Activated CD8-positive, alpha-beta memory T cell treated with anti-CD3 and anti-CD28 coated beads for 36 hours (primary cell): ENCODE measurements at regions not wholly inside any gene's neighbourhood (a gene's known extent, or its start where the extent isn't known, plus 50 kb on each side); places are given as distances from the start of the nearest gene placed in this dataset.

Experiments
- CTCF ChIA-PET: fragments of 350-600 bp; sonication (Branson Sonifier 250); formaldehyde crosslinking; loops from one replicate; lab custom pipeline; 2021; ENCODE audit warnings: antibody characterized with exemption; lab: Charles Lee
- POLR2A ChIA-PET: fragments of 350-600 bp; sonication (Branson Sonifier 250); formaldehyde crosslinking; loops from one replicate; lab custom pipeline; 2021; ENCODE audit warnings: antibody characterized with exemption; lab: Charles Lee

DNA sequence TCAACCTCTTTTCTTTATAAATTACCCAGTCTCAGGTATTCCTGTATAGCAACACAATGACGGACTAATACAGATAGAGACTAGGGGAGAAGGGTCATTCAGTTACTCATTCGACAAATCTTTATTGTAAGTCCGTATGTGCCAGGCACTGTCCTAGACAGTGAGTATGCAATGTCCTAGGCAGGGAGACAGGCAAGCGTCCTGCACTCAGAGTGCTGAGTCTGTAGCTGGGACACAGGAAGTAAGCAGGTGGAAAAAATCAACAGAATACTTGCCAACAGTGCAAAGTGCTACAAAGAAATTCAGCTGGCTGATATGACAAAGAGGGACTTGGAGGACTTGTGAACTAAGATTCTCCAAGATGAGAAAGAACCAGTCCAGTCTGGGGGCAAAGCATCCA, 92.2 kb upstream of the ZBTB40 start:
- ChIA-PET CTCF (no interaction called here), POLR2A (no interaction called here)

DNA sequence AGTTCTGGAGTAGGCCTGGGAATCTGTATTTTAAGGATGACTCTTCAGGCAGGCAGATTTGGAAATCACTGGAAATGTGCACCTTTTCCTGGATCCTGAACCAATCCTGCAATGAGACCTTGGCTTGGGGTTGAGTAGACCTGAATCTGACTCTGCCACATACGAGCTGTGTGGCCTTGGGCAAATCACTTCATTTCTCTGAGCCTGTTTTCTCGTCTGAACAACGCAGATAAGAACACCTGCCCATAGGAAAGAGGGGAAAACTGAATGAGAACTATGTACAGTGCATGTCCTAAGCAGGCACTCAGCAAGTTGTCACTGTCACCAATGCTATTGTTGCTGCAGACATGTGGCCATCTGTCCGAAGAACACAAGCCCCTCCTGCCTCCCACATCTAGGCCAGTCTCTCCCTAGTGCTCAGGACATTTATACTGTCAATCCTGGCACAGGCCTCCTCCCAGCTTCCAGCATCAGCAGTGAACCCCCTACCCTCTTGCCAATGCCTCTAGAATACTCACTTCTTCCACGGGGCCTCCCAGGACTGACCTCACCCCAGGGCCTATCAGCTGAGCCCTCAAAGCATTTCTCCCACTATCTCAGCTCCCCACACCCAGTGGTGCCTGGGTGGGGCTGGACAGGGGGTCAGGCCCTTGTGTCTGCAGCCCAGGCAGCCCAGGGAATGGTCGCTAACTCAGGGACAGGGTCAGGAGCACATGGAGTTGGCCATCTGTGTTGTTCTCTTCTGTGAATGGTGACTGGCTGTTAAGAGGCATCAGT, 88.8 kb upstream of the ZBTB40 start:
- ChIA-PET CTCF (interaction anchor here (0.7 kb wide), 1 partner anchor 111 kb away, joined by 5 read pairs; no protein-coding TSS in a partner anchor), POLR2A (no interaction called here)

DNA sequence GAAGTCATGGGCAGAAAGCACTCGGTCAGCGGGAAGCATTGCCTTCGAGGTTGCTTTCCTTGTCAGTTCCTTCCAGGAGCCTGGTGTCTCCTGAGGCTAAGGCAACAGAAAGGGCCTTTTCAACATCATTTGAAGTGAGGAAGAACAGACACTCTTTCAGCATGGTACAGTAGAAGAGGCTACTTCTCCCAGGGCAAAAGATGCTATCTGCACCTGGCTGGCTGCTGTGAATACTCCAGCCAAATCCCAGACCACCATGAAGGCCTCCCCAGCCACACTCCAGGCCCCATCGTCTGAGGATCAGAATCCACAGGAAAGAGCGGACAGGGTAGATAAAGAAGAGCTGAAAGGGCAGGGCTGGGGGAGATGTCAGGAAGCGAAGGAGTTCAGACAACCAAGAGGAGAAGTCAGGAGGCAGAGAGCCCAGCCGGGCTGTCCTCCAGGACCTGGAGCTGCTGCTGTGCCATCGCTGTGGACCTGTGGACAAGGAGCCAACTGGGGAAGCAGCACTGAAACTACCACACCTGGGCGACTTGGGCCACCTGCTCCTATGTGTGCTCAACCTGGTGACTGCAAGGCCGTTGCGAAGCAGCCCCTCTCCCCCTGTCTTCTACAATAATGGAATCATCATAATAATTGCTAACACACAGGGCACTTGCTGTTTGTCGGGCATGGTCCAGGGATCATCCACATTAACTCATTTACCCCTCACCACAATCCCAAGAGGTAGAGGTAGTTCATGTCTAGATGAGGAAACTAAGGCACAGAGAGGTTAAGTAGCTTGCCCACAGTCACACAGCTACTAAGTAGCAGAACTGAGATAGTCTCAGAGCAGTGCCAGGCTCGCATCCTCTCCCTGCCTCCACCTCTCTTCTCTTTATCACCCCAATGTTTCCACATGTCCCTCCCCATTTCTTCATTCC, 88.0 kb upstream of the ZBTB40 start:
- CTCF ChIA-PET = no interaction called here
- POLR2A ChIA-PET = no interaction called here

DNA sequence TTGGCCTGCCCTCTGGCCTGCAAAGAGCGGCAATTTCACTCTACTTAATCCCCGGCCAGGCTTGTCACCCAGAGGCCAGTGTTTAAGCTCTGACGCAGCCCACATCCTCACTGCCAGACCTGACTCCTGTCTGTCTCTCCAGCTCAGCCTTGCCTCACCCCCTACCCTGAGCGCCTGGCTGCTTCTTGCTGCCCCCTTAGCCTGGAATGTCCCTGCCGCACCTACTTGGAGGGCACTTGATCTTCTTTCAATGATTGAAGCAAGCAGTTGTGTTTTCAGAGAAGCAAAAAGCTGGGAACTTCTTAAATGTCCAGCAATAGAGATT, 87.4 kb upstream of the ZBTB40 start:
- POLR2A ChIA-PET = no interaction called here

DNA sequence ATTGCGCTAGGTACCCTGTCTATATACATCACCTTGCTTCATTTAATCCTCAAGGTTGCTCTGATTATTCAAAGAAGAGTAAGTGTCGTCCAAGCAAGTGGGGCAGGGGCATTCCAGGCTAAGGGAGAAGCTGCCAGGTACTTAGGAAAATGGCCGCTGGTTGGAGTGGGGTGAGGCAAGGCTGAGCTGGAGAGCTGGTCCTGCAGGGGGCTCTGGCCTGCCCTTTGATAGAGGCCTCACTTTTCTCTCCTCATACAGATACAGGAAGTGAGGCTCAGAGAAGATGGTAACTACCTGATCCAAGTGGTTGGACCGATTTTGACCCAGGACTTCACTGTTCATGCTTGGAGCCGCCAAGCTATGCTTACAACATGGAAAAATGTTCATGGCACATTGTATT, 86.9 kb upstream of the ZBTB40 start:
- CTCF ChIA-PET = no interaction called here
- POLR2A ChIA-PET = no interaction called here

More for the DNA sequence above, 87.4 kb upstream of the ZBTB40 start:
- CTCF ChIA-PET = no interaction called here

DNA sequence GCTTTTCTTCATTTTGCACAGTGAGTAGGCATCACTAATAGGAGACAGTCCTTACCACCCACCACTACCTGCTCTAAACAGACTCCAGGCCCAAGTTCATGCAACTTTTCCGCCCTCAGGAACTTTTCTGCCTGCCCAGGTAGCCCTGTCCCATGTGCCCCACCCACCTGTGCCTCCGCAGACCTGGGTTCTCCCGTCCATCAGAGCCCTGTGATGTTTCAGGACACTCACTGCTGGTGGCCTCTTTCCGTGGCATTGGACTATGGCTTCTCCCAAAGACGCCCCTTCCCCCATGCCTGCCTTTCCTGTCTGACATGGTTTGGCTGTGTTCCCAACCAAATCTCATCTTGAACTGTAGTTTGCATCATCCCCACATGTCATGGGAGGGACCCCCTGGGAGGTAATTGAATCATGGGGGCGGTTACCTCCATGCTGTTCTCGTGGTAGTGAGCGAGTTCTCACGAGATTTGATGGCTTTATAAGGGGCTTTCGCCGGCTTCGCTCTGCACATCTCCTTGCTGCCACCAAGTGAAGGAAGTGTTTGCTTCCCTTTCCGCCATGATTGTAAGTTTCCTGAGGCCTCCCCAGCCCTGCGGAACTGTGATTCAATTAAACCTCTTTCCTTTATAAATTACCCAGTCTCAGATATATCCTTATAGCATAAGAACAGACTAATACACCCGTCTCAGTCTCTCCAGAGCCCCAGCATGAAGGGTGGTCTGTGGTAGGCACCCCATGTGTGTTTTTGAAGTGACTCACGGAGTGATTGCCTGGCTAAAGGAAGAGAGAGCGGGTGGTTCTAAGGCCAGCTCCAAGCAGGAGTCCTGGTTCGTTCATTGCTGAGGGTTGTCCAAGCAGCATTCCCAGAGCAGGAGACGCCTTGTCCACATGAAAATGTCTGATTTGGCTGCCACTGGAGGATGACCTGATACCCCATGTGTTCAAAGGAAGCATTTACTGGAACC, 86.0 kb upstream of the ZBTB40 start:
- POLR2A ChIA-PET = no interaction called here
- CTCF ChIA-PET = no interaction called here

DNA sequence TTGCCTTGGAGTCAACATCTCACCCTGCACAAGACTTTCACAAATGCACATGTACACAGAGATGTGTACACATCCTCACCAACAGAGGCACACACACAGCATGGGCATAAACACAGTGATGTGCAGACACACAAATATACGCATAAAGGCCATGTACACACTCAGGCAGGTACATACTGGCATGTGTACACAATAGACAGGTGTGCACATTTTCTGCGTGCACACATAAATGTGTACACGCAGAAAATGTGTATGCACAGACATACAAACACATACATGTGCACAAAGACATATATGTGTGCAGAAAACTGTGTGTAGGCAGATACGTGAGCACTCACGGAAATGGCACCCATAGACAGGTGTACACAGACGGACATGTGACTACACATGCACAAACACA, 85.3 kb upstream of the ZBTB40 start:
- CTCF ChIA-PET = no interaction called here
- POLR2A ChIA-PET = no interaction called here

DNA sequence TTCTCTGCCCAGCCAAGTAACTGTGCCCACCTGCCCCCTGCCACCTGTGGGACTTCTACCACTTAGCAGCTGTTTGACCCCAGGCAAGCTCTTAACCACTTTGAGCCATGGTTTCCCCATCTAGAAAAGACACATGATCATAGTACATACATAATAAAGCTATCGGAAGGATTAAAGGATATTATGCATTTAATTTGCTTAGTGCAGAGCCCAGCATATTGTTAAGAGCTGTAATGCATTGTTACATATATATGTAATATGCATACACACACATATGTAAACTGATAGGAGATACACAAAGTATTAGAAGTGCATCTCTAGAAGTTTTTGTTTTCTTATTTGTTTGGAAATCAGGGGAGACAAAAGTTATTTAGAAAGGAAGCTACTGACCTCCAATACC, 83.5 kb upstream of the ZBTB40 start:
- POLR2A ChIA-PET = no interaction called here

DNA sequence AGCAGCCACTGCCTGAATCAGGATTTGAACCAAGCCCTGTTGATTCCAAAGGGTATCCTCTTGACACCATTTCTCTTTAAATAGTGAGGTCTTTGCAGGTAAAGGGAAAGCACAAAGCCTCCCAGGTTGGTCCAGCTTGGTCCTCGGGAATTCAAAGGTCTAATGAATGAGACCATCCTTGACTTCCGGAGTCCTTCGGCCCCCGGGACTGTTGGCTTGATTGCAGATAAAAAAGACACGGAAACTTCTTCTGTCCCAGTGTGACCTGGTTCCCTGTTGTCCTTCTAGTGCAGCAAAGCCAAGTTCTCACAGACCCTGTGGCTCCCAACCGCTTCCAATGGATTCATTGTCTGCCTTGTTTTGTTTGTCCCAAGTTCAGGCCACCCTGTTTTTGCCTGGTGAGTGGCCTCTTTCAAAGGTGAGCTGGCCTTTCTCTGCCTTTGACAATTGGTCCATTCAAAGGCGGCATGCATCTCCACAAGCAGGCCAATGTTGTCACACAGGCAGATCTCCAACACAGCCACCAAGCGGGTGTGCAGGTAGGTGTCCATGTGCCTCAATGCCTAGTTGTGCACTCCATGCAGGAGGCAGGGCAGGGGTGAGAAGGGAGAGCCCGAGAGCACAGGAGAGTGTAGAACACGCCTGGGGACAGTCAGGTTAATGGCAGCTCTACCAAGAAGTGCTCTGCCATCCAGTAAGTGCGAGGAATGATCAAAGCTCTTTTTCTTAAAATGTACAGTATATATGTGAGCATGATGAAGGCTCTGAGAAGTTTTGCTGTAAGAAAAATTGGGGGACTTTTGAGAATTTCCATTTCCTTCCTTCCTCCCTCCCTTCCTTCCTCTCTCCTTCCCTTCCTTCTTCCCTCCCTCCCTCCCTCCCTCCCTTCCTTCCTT, 82.1 kb upstream of the ZBTB40 start:
- ChIA-PET POLR2A (no interaction called here), CTCF (no interaction called here)

More for the DNA sequence above, 83.5 kb upstream of the ZBTB40 start:
- CTCF ChIA-PET = no interaction called here

DNA sequence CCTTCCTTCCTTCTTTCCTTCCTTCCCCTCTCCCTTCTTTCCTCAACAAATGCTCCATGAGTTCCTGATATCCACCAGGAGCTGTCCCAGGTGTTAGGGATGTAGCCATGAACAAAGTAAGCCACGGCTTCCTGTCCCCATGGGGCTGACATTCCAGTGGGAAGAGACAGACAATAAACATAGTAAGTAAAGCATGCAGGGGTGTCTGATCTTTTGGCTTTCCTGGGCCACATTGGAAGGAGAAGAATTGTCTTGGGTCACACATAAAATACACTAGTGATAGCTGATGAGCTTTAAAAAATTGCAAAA, 81.5 kb upstream of the ZBTB40 start:
- ChIA-PET CTCF (no interaction called here), POLR2A (no interaction called here)

DNA sequence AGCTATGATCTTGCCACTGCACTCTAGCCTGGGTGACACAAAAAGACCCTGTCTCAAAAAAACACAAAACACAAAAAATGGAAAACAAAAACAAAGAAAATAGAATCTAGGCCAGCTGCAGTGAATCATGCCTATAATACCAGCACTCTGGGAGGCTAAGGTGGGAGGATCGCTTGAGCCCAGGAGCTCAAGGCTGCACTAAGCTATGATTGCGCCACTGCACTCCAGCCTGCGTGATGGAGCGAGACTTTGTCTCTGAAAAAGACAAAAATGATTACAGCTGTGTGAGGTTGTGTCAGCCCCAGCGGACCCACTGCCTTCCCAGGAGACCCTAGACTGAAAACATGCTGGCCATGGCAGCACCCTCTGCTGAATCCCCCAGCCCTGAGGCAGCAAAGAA, 80.2 kb upstream of the ZBTB40 start:
- ChIA-PET POLR2A (no interaction called here), CTCF (no interaction called here)

DNA sequence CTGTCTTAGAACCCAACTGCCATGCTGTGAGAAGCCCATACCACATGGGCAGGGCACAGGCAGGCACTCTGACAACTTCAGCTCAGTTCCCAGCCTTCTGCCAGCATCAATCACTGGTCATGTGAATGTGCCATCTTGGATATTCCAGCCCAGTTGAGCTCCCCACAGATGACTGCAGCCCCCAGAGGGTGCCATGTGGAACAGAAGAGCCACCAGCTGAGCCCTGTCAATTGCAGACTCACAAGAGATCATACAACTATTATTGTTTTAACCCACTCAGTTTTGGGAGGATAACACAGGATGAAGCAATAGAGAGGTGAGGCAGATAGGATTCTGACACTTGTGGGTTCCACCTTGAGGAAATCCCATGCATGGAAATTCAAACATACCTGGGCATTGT, 78.4 kb upstream of the ZBTB40 start:
- ChIA-PET CTCF (no interaction called here), POLR2A (no interaction called here)

DNA sequence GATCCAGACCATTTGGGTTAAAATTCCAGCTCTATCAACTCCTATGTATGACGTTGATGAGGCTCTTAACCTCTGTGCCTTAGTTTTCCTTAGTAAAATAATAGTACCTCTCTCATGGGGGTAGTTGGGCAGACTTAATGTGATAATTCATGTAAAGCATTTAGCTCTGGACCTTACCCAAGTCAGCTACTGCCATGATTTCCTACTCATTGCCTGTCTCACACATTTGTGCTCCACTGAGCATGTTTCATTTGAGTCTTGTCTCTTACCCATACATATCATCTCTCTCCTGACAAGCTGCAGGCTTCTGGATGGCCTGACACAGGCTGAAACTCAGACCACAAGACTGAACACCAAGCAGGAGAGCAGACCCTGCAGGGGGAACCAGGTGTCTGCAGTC, 77.7 kb upstream of the ZBTB40 start:
- ChIA-PET POLR2A (no interaction called here), CTCF (no interaction called here)

DNA sequence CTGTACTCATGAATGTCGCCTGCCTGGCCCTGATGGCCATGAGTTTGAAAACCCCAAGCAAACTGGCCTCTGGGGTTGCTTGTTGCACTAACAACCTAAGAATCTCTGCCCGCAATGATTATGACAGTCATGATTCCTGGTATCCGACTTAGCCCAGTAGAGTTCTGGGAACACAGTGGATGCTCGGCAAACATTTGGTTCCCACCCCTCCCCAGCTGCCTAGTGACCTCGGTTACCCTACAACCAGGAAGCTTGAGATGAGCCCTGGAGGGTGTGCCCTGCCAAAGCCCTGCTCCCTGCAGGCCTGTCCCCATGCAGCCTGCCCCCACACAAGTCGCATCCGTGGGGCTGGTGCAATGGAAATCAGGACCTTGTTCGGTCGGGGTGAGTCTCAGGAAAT, 76.0 kb upstream of the ZBTB40 start:
- ChIA-PET POLR2A (no interaction called here), CTCF (no interaction called here)

DNA sequence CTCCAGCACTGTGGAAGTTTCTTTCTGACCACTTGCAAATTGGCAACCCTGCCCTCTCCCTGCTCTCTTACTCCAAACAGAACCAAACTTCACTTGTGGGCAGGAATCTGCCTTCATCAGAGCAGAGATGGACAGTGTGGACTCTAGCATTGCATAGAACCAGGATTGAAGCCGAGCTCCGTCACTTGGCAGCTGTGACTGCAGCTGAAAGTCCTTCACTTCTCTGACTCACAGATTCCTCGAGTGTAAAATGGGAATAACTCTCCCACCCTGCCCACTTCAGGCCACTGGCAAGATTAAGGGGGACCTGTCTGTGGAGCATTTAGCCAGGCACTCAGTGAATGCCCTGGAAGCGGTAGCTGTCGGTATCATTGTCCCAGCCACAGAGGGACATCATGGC, 75.7 kb upstream of the ZBTB40 start:
- ChIA-PET POLR2A (no interaction called here), CTCF (no interaction called here)

DNA sequence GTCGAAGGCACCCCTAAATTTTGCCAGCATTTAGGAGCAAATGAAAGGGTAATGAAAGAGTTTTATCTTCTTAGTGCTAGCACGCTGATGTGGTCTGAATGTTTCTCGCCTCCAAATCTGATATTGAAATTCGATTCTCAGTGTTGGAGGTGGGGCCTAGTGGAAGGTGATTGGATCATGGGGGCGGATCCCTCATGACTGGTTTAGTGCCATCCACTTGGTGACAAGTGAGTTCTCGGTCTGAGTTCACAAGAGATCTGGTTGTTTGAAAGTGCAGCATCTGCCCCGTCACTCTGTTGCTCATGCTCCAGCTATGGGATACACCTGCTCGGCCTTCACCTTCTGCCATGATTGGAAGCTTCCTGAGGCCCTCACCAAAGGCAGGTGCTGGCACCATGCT, 75.1 kb upstream of the ZBTB40 start:
- CTCF ChIA-PET = no interaction called here
- POLR2A ChIA-PET = no interaction called here

DNA sequence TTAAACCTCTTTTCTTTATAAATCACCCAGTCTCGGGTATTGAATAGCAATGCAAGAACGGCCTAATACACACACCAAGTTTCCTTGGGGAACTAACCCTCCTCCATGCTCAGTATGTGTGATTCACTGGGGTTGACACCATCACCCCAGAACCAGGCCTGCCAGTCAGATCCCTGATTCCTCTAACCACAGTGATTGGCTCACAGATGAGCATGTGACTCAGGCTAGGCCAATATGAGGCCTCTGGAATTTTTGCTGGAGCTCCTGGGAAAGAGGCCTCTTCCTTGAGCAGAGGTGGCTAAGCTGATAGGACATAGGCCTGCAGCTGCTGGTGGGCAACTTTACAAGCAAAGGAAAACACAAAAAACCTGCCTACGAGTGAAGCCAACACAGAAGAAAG, 74.7 kb upstream of the ZBTB40 start:
- POLR2A ChIA-PET = no interaction called here
- CTCF ChIA-PET = no interaction called here

DNA sequence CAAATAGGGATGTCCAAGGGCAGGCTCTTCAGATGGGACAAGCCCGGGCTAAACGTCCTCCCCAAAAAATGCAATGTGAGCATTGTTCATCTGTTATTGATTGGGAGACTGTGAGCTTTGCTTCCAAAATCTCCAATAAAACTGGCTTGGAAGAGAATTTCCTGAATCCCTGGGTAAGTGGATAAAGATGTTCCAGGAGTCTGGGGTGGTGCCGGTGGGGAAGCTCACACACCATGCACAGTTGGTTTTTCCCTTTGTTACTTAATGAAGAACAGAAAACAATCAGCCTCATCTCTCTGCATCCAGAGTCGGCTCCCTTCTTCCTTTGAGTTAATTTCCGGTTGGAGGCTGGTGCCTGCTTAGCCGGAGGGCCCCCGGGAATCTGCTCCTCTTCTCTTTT, 72.1 kb upstream of the ZBTB40 start:
- CTCF ChIA-PET = no interaction called here
- POLR2A ChIA-PET = no interaction called here
